Endothelial cell of umbilical vein (primary cell): ENCODE measurements at regions not wholly inside any gene's neighbourhood (a gene's known extent, or its start where the extent isn't known, plus 50 kb on each side); places are given as distances from the start of the nearest gene placed in this dataset.

Experiments
- BruUV-seq: library from RNA; stranded (reverse); fragments of 400-500 nt; replicated peaks from 2 replicates; lab custom pipeline; 2021; lab: Mats Ljungman, UMichigan
- CTCF ChIA-PET: fragments of 300-600, 350-600 bp; sonication (Branson Sonifier 250); formaldehyde crosslinking; loops from one replicate; lab custom pipeline; 2021; ENCODE audit warnings: antibody characterized with exemption, inconsistent platforms; lab: Charles Lee
- POLR2A ChIA-PET: fragments of 300-600, 350-600 bp; sonication (Branson Sonifier 250); formaldehyde crosslinking; loops from one replicate; lab custom pipeline; 2021; ENCODE audit warnings: antibody characterized with exemption, inconsistent platforms; lab: Charles Lee
- DNase-seq: peaks from one replicate; pipeline ENCODE4 v3.0.0-alpha.2; 2011; ENCODE audit warnings: low read depth, low spot score
- FAIRE-seq: peaks from 2 replicates; lab custom pipeline; 2011; peaks lifted over from hg19 to GRCh38; lab: Jason Lieb, UNC
- H2AFZ ChIP-seq: 2 replicates; pipeline ENCODE4 v1.6.0; 2012; ENCODE audit warnings: low read depth, low read length, control low read depth, inconsistent platforms
- H3K27ac ChIP-seq: 2 replicates; pipeline ENCODE4 v1.5.1; 2011; ENCODE audit warnings: low read depth, mild to moderate bottlenecking, control low read depth, low read length, moderate library complexity; ENCODE audit not compliant: insufficient read depth
- H3K27me3 ChIP-seq, 2 experiments: 2 replicates each; pipeline versions ENCODE4 v1.6.0 to v1.6.1; 2011; ENCODE audit warnings: low read length in 2 of 2, mixed read lengths in 1 of 2; ENCODE audit not compliant: control insufficient read depth in 2 of 2, insufficient read depth in 2 of 2
- H3K36me3 ChIP-seq, 2 experiments: 2 replicates in 1 of 2; 3 replicates in 1 of 2; pipeline ENCODE4 v1.5.1; 2011; ENCODE audit warnings: low read length in 2 of 2, mild to moderate bottlenecking in 1 of 2, moderate library complexity in 1 of 2; ENCODE audit not compliant: control insufficient read depth in 2 of 2, insufficient read depth in 2 of 2; ENCODE audit errors: extremely low read depth in 1 of 2
- H3K4me1 ChIP-seq: 3 replicates; pipeline ENCODE4 v1.5.1; 2011; ENCODE audit warnings: mild to moderate bottlenecking, low read length; ENCODE audit not compliant: control insufficient read depth, insufficient read depth; ENCODE audit errors: extremely low read depth
- H3K4me2 ChIP-seq: 2 replicates; pipeline ENCODE4 v1.6.1; 2011; ENCODE audit warnings: low read length, control low read depth, mixed read lengths; ENCODE audit not compliant: insufficient read depth
- H3K4me3 ChIP-seq, 3 experiments: fragments of 200-600 bp in 1 of 3; sonication (generic), shearing (Covaris generic) in 1 of 3; replicated peaks in 1 of 3; 2 replicates each; pipeline ENCODE4 v1.5.1; 2011 to 2016; ENCODE audit warnings: control low read depth in 3 of 3, low read length in 3 of 3, mild to moderate bottlenecking in 2 of 3, inconsistent platforms in 1 of 3, low read depth in 1 of 3, moderate library complexity in 1 of 3; ENCODE audit not compliant: insufficient read depth in 1 of 3
- H3K79me2 ChIP-seq: 2 replicates; pipeline ENCODE4 v1.6.0; 2012; ENCODE audit warnings: low read length, inconsistent platforms; ENCODE audit not compliant: control insufficient read depth, insufficient read depth
- H3K9ac ChIP-seq: replicated peaks from 2 replicates; pipeline ENCODE3; 2011; ENCODE audit warnings: low read length, control low read depth; ENCODE audit not compliant: insufficient read depth; ENCODE audit errors: extremely low read depth
- H3K9me1 ChIP-seq: replicated peaks from 3 replicates; pipeline ENCODE4 v1.6.0; 2011; ENCODE audit warnings: mild to moderate bottlenecking, low read length; ENCODE audit not compliant: control insufficient read depth, insufficient read depth; ENCODE audit errors: extremely low read depth
- H3K9me3 ChIP-seq: replicated peaks from 2 replicates; pipeline ENCODE4 v1.5.1; 2012; ENCODE audit warnings: low read length, inconsistent platforms; ENCODE audit not compliant: control insufficient read depth, insufficient read depth
- H4K20me1 ChIP-seq: replicated peaks from 2 replicates; pipeline ENCODE3; 2011; ENCODE audit warnings: mild to moderate bottlenecking, low read length; ENCODE audit not compliant: control insufficient read depth, insufficient read depth; ENCODE audit errors: extremely low read depth
- CTCF ChIP-seq, 2 donors: IDR thresholded peaks; 1 replicate in 1 of 2; 2 replicates in 1 of 2; pipeline ENCODE4 v1.5.1; 2011; ENCODE audit warnings: low read length in 2 of 2, mild to moderate bottlenecking in 2 of 2, moderate library complexity in 2 of 2, control low read depth in 1 of 2, inconsistent platforms in 1 of 2, low read depth in 1 of 2; ENCODE audit not compliant: insufficient read depth in 1 of 2; ENCODE audit errors: extremely low read depth in 1 of 2
- EZH2 ChIP-seq: IDR thresholded peaks from 2 replicates; pipeline ENCODE4 v1.6.1; 2012; ENCODE audit warnings: borderline replicate concordance, low read depth, mild to moderate bottlenecking, moderate library complexity, low read length, inconsistent platforms; ENCODE audit not compliant: severe bottlenecking
- FOS ChIP-seq: IDR thresholded peaks from 2 replicates; pipeline ENCODE4 v1.6.1; 2011; ENCODE audit warnings: mild to moderate bottlenecking, low read length, moderate library complexity, borderline replicate concordance; ENCODE audit not compliant: insufficient read depth
- GATA2 ChIP-seq: IDR thresholded peaks from 2 replicates; pipeline ENCODE4 v1.7.0; 2011; ENCODE audit warnings: low read depth, mild to moderate bottlenecking, moderate library complexity, mixed read lengths, low read length; ENCODE audit not compliant: insufficient read length, insufficient read depth
- JUN ChIP-seq: IDR thresholded peaks from 2 replicates; pipeline ENCODE4 v1.6.1; 2011; ENCODE audit warnings: borderline replicate concordance, low read depth; ENCODE audit not compliant: insufficient read length, insufficient read depth
- MAX ChIP-seq: IDR thresholded peaks from 2 replicates; pipeline ENCODE4 v1.6.1; 2011; ENCODE audit not compliant: insufficient read depth, insufficient read length
- MYC ChIP-seq: IDR thresholded peaks from one replicate; pipeline ENCODE4 v1.6.1; 2011; ENCODE audit warnings: mild to moderate bottlenecking, low read depth, low read length
- POLR2A ChIP-seq: IDR thresholded peaks from 2 replicates; pipeline ENCODE4 v1.6.1; 2012; ENCODE audit warnings: low read depth, mild to moderate bottlenecking, control low read depth, low read length
- POLR2AphosphoS5 ChIP-seq: IDR thresholded peaks from 2 replicates; pipeline ENCODE4 v1.6.1; 2012; ENCODE audit warnings: low read depth, mild to moderate bottlenecking, control low read depth, low read length, moderate library complexity; ENCODE audit not compliant: insufficient read depth
- dilution Hi-C: fragments of 300-500 bp; cut with MboI; formaldehyde crosslinking; loops from one replicate; pipeline ENCODE4 v1.15.0; 2019; ENCODE audit warnings: low sequenced_read_pairs; ENCODE audit not compliant: extremely low pct_ligation_motif_present
- intact Hi-C: fragments of 100-400 bp; cut with micrococcal nuclease; formaldehyde crosslinking; loops from one replicate; pipeline ENCODE4 v1.10.0; 2022

- DNase-seq (no peak), FAIRE-seq (no peak)
- Histone ChIP-seq H3K79me2 (no peaks in the 10 kb centered on the region), H3K27me3 (no peaks in the 10 kb centered on the region), H3K9me3 (no peaks in the 10 kb centered on the region), H3K4me3 (no peak overlapping the region), H3K4me2 (no peak overlapping the region), H2AFZ (no peak overlapping the region), H4K20me1 (no peaks in the 10 kb centered on the region), H3K27ac (no peak overlapping the region), H3K9ac (no peak overlapping the region), H3K36me3 (no peaks in the 10 kb centered on the region), H3K4me1 (no peaks in the 10 kb centered on the region), H3K9me1 (no peaks in the 10 kb centered on the region)
- TF ChIP-seq MAX, result no peak
- no peak for TF ChIP-seq FOS
- no peak for TF ChIP-seq POLR2A
- no peak for TF ChIP-seq POLR2AphosphoS5
- no peak for TF ChIP-seq GATA2
- no peak for TF ChIP-seq JUN
- TF ChIP-seq EZH2, result no peak
- TF ChIP-seq CTCF (IDR thresholded peaks at IDR 0.05; ENCODE audit: extremely low read depth in 1 of 2, insufficient read depth in 1 of 2, low read depth in 1 of 2, low read length in 2 of 2), result no peak
- no peak for TF ChIP-seq MYC
- ChIA-PET CTCF (no interaction called here), POLR2A (no interaction called here)
- dilution Hi-C loops (no loop called here), intact Hi-C loops (no loop called here)
- no TSS peak for BruUV-seq
Measured at GRCh38 chr13:20348645-20349408, 116.7 kb upstream of the GJB6 start.
